HG02610 (cell line): ENCODE measurements at regions not wholly inside any gene's neighbourhood (a gene's known extent, or its start where the extent isn't known, plus 50 kb on each side); places are given as distances from the start of the nearest gene placed in this dataset.

ENCODE experiments used
- ATAC-seq: cut with Tn5 transposase; IDR thresholded peaks from one replicate; pipeline ENCODE4 v1.9.1; 2021; ENCODE audit warnings: mild to moderate bottlenecking, moderate library complexity; ENCODE audit not compliant: unreplicated experiment

- no peak for ATAC-seq
These were observed 53.8 kb upstream of the PLAAT1 start for GRCh38 chr3:193187070-193187722.

GRCh38 chr3:193190146-193190786 is 50.8 kb upstream of the PLAAT1 start:
- ATAC-seq = peak; percentile 49
